ENCODE measurements at regions not wholly inside any gene's neighbourhood (a gene's known extent, or its start where the extent isn't known, plus 50 kb on each side); places are given as distances from the start of the nearest gene placed in this dataset.

DNA sequence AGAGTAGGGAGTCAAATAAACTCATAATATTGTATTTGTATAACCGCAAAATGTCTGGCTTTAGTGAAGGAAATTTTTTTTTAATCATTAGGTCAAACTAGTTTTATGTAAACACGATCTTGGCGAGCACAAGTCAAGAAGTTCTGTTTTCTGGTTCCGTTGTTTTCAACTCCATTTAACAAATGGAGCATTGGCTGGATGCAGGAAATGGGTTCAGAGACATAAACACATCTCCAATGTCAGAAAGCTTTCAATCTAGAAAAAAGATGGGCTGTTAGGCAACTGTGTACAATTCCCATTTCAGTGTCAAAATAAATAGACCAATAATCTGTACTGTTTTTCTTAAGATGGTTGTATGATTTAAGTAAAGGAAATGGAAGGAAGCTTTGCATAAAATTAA is 292.8 kb downstream of the TBL1XR1 start:
- no peak for DNase-seq (ENCODE audit: low read depth in 1 of 2, low spot score in 1 of 2)
- TF ChIP-seq POLR2AphosphoS5 (IDR thresholded peaks at IDR 0.05; ENCODE audit: low read depth), result no peak
- TF ChIP-seq GABPA (IDR thresholded peaks at IDR 0.05; ENCODE audit: low read depth), result no peak
- TF ChIP-seq, protein P1, sequence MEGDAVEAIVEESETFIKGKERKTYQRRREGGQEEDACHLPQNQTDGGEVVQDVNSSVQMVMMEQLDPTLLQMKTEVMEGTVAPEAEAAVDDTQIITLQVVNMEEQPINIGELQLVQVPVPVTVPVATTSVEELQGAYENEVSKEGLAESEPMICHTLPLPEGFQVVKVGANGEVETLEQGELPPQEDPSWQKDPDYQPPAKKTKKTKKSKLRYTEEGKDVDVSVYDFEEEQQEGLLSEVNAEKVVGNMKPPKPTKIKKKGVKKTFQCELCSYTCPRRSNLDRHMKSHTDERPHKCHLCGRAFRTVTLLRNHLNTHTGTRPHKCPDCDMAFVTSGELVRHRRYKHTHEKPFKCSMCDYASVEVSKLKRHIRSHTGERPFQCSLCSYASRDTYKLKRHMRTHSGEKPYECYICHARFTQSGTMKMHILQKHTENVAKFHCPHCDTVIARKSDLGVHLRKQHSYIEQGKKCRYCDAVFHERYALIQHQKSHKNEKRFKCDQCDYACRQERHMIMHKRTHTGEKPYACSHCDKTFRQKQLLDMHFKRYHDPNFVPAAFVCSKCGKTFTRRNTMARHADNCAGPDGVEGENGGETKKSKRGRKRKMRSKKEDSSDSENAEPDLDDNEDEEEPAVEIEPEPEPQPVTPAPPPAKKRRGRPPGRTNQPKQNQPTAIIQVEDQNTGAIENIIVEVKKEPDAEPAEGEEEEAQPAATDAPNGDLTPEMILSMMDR (IDR thresholded peaks at IDR 0.05; ENCODE audit: insufficient read depth, low read length), result no peak
- TF ChIP-seq, protein P2, sequence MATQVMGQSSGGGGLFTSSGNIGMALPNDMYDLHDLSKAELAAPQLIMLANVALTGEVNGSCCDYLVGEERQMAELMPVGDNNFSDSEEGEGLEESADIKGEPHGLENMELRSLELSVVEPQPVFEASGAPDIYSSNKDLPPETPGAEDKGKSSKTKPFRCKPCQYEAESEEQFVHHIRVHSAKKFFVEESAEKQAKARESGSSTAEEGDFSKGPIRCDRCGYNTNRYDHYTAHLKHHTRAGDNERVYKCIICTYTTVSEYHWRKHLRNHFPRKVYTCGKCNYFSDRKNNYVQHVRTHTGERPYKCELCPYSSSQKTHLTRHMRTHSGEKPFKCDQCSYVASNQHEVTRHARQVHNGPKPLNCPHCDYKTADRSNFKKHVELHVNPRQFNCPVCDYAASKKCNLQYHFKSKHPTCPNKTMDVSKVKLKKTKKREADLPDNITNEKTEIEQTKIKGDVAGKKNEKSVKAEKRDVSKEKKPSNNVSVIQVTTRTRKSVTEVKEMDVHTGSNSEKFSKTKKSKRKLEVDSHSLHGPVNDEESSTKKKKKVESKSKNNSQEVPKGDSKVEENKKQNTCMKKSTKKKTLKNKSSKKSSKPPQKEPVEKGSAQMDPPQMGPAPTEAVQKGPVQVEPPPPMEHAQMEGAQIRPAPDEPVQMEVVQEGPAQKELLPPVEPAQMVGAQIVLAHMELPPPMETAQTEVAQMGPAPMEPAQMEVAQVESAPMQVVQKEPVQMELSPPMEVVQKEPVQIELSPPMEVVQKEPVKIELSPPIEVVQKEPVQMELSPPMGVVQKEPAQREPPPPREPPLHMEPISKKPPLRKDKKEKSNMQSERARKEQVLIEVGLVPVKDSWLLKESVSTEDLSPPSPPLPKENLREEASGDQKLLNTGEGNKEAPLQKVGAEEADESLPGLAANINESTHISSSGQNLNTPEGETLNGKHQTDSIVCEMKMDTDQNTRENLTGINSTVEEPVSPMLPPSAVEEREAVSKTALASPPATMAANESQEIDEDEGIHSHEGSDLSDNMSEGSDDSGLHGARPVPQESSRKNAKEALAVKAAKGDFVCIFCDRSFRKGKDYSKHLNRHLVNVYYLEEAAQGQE (IDR thresholded peaks at IDR 0.05; ENCODE audit: insufficient replicate concordance, low read depth), result no peak
- no peak for TF ChIP-seq SPI1 (IDR thresholded peaks at IDR 0.05; ENCODE audit: borderline replicate concordance, low read depth)
- no peak overlapping the region for H3K27ac ChIP-seq (replicated peaks)
- no peak overlapping the region for H3K4me3 ChIP-seq (replicated peaks; ENCODE audit: insufficient read depth, low read length)
- no peaks in the 10 kb centered on the region for H3K27me3 ChIP-seq (ENCODE audit: insufficient read depth, poor library complexity, severe bottlenecking)

DNA sequence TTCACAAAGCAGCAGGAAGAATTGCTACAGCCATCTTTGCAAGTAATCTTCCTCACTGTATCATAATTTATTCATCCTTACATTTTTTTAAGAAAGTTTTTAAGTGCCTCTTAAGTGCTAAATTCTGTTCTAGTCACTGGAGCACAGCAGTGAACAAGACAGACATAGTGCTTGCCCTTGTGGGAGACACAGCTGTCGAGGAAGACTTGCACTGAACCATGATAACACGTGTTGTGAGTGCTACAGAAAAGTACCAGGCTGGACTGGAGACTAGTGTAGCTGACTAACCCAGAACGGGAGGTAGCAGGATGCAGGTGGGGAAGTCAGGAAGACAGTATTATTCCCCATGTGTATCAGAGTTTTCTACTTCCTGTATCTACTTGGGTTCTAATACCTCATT is 300.6 kb downstream of the TBL1XR1 start:
- no peak overlapping the region for H3K4me3 ChIP-seq (replicated peaks; ENCODE audit: insufficient read depth, low read length)
- TF ChIP-seq POLR2AphosphoS5 (IDR thresholded peaks at IDR 0.05; ENCODE audit: low read depth) (no peak), GABPA (IDR thresholded peaks at IDR 0.05; ENCODE audit: low read depth) (no peak), SPI1 (IDR thresholded peaks at IDR 0.05; ENCODE audit: borderline replicate concordance, low read depth) (no peak)
- TF ChIP-seq, protein P1 (IDR thresholded peaks at IDR 0.05; ENCODE audit: insufficient read depth, low read length), result no peak
- TF ChIP-seq, protein P2 (IDR thresholded peaks at IDR 0.05; ENCODE audit: insufficient replicate concordance, low read depth), result no peak
- no peaks in the 10 kb centered on the region for H3K27me3 ChIP-seq (ENCODE audit: insufficient read depth, poor library complexity, severe bottlenecking)
- no peak for DNase-seq (ENCODE audit: low read depth in 1 of 2, low spot score in 1 of 2)
- H3K27ac ChIP-seq (replicated peaks), result no peak overlapping the region

DNA sequence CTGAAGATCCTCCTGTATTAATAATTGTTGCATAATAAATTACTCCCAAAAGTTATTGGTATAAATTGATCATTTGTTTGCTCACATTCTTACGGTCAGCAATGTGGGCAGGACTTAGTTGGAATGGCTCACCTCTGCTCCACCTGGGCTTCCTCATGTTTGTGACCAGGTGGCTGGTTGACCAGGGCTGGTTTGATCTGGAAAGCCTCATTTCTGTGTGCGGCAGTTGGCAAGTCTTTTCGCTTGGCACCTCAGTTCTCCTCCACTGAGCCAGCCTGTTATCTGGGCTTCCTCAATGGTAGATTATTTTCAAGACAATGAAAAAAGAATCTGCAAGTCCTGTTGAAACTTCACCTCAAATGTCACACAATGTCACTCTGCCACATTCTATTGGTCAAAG is 301.1 kb downstream of the TBL1XR1 start:
- TF ChIP-seq SPI1 (IDR thresholded peaks at IDR 0.05; ENCODE audit: borderline replicate concordance, low read depth), result no peak
- TF ChIP-seq, protein P2 (IDR thresholded peaks at IDR 0.05; ENCODE audit: insufficient replicate concordance, low read depth), result no peak
- no peak for TF ChIP-seq GABPA (IDR thresholded peaks at IDR 0.05; ENCODE audit: low read depth)
- no peak for TF ChIP-seq POLR2AphosphoS5 (IDR thresholded peaks at IDR 0.05; ENCODE audit: low read depth)
- TF ChIP-seq, protein P1 (IDR thresholded peaks at IDR 0.05; ENCODE audit: insufficient read depth, low read length), result no peak
- Histone ChIP-seq H3K27ac (replicated peaks) (no peak overlapping the region), H3K27me3 (ENCODE audit: insufficient read depth, poor library complexity, severe bottlenecking) (no peaks in the 10 kb centered on the region), H3K4me3 (replicated peaks; ENCODE audit: insufficient read depth, low read length) (no peak overlapping the region)
- no peak for DNase-seq (ENCODE audit: low read depth in 1 of 2, low spot score in 1 of 2)
